Liver (tissue), 8 donors: ENCODE measurements at regions not wholly inside any gene's neighbourhood (a gene's known extent, or its start where the extent isn't known, plus 50 kb on each side); places are given as distances from the start of the nearest gene placed in this dataset.

Source experiments
- DNase-seq: peaks from one replicate; pipeline ENCODE4 v3.0.0-alpha.2; 2017; ENCODE audit warnings: low spot score
- H3K27ac ChIP-seq, 2 donors: one replicate each; pipeline ENCODE4 v1.7.0; 2013; ENCODE audit warnings: inconsistent platforms in 2 of 2, low read length in 2 of 2, control low read depth in 1 of 2, low read depth in 1 of 2, mild to moderate bottlenecking in 1 of 2
- H3K27me3 ChIP-seq, 4 donors: one replicate each; pipeline versions ENCODE4 v1.6.1 to v1.7.0; 2013; ENCODE audit warnings: low read length in 3 of 4, inconsistent platforms in 1 of 4, mild to moderate bottlenecking in 1 of 4, moderate library complexity in 1 of 4; ENCODE audit not compliant: control insufficient read depth in 4 of 4, insufficient read depth in 4 of 4
- H3K36me3 ChIP-seq, 4 donors: one replicate each; pipeline versions ENCODE4 v1.6.1 to v1.7.0; 2013; ENCODE audit warnings: low read length in 3 of 4, mild to moderate bottlenecking in 3 of 4, low read depth in 1 of 4, moderate library complexity in 1 of 4; ENCODE audit not compliant: control insufficient read depth in 4 of 4, insufficient read depth in 3 of 4
- H3K4me1 ChIP-seq, 4 donors: one replicate each; pipeline versions ENCODE4 v1.6.1 to v1.7.0; 2013; ENCODE audit warnings: low read length in 3 of 4, mild to moderate bottlenecking in 3 of 4, moderate library complexity in 1 of 4; ENCODE audit not compliant: control insufficient read depth in 4 of 4, insufficient read depth in 4 of 4
- H3K4me3 ChIP-seq, 3 donors: one replicate each; pipeline versions ENCODE4 v1.6.1 to v1.7.0; 2013; ENCODE audit warnings: low read length in 3 of 3, control low read depth in 1 of 3, low read depth in 1 of 3, mild to moderate bottlenecking in 1 of 3
- H3K9ac ChIP-seq, 2 donors: one replicate each; pipeline ENCODE4 v1.7.0; 2013; ENCODE audit warnings: low read length in 2 of 2, mild to moderate bottlenecking in 2 of 2, moderate library complexity in 2 of 2, control low read depth in 1 of 2, low read depth in 1 of 2
- H3K9me3 ChIP-seq, 4 donors: one replicate each; pipeline versions ENCODE4 v1.6.1 to v1.7.0; 2013; ENCODE audit warnings: low read length in 3 of 4; ENCODE audit not compliant: control insufficient read depth in 4 of 4
- EGR1 ChIP-seq, 2 donors: IDR thresholded peaks; 2 replicates each; pipeline ENCODE4 v1.6.1; 2016 to 2018; ENCODE audit warnings: antibody characterized with exemption in 2 of 2, low read depth in 2 of 2
- FOXA1 ChIP-seq: IDR thresholded peaks from 2 replicates; pipeline ENCODE4 v1.6.1; 2016; ENCODE audit warnings: antibody characterized with exemption
- FOXA2 ChIP-seq: IDR thresholded peaks from 2 replicates; pipeline ENCODE4 v1.6.1; 2016; ENCODE audit warnings: antibody characterized with exemption
- GABPA ChIP-seq, 2 donors: IDR thresholded peaks in 1 of 2; conservative IDR thresholded peaks in 1 of 2; 2 replicates each; pipeline ENCODE4 v1.6.1; 2016; ENCODE audit warnings: antibody characterized with exemption in 2 of 2, mild to moderate bottlenecking in 1 of 2, moderate library complexity in 1 of 2
- HNF4A ChIP-seq, 2 donors: conservative IDR thresholded peaks; 2 replicates each; pipeline ENCODE4 v1.6.1; 2016; ENCODE audit warnings: antibody characterized with exemption in 2 of 2, mild to moderate bottlenecking in 2 of 2
- HNF4G ChIP-seq: IDR thresholded peaks from 2 replicates; pipeline ENCODE4 v1.6.1; 2016; ENCODE audit warnings: antibody characterized with exemption
- JUND ChIP-seq, 2 donors: IDR thresholded peaks; 2 replicates each; pipeline ENCODE4 v1.6.1; 2016; ENCODE audit warnings: antibody characterized with exemption in 2 of 2
- MAX ChIP-seq: IDR thresholded peaks from 2 replicates; pipeline ENCODE4 v1.6.1; 2016; ENCODE audit warnings: antibody characterized with exemption
- NR2F2 ChIP-seq: IDR thresholded peaks from 2 replicates; pipeline ENCODE4 v1.6.1; 2016; ENCODE audit warnings: antibody characterized with exemption
- RAD21 ChIP-seq, 2 donors: IDR thresholded peaks; 2 replicates each; pipeline ENCODE4 v1.6.1; 2016; ENCODE audit warnings: antibody characterized with exemption in 2 of 2, mild to moderate bottlenecking in 2 of 2
- REST ChIP-seq: IDR thresholded peaks from 2 replicates; pipeline ENCODE4 v1.6.1; 2016; ENCODE audit warnings: antibody characterized with exemption, mild to moderate bottlenecking
- RXRA ChIP-seq, 2 donors: IDR thresholded peaks; 2 replicates each; pipeline ENCODE4 v1.6.1; 2017 to 2018; ENCODE audit warnings: antibody characterized with exemption in 2 of 2, mild to moderate bottlenecking in 1 of 2
- SP1 ChIP-seq: IDR thresholded peaks from 2 replicates; pipeline ENCODE4 v1.6.1; 2018; ENCODE audit warnings: antibody characterized with exemption, mild to moderate bottlenecking
- YY1 ChIP-seq: IDR thresholded peaks from 2 replicates; pipeline ENCODE4 v1.6.1; 2016; ENCODE audit warnings: antibody characterized with exemption, mild to moderate bottlenecking
- ZBTB33 ChIP-seq: IDR thresholded peaks from 2 replicates; pipeline ENCODE4 v1.6.1; 2016; ENCODE audit warnings: antibody characterized with exemption
- WGBS: extraction: QIAGEN DNeasy Blood & Tissue Kit; methylation state at CpG from one replicate; pipeline ENCODE4 v1.1.7; 2013; 5-methylcytosine and 5-hydroxymethylcytosine counted together
- TF ChIP-seq, protein P1 (sequence below): IDR thresholded peaks from 2 replicates; pipeline ENCODE4 v1.6.1; 2016; ENCODE audit warnings: antibody characterized with exemption
- TF ChIP-seq, protein P2 (sequence below): fragments of 150-350 bp; IDR thresholded peaks from 2 replicates; pipeline ENCODE4 v1.5.1; 2017; ENCODE audit warnings: improper control_type of control experiment, low read depth, low read length; ENCODE audit not compliant: missing input control
- donor health status: healthy.
- donor health status: healthy.
- donor health status: healthy.
- donor health status: healthy.
- donor health status: healthy.

GRCh38 chr1:192008281-192008825 is 149.9 kb upstream of the RGS18 start:
- Histone ChIP-seq H3K9ac (no peak overlapping the region), H3K4me1 (no peaks in the 10 kb centered on the region), H3K36me3 (no peaks in the 10 kb centered on the region), H3K4me3 (no peak overlapping the region), H3K27ac (no peak overlapping the region), H3K9me3 (no peaks in the 10 kb centered on the region), H3K27me3 (no peaks in the 10 kb centered on the region)
- no peak for TF ChIP-seq SP1
- no peak for TF ChIP-seq JUND (IDR thresholded peaks at IDR 0.05)
- TF ChIP-seq HNF4A (conservative IDR thresholded peaks at IDR 0.05): no peak
- no peak for TF ChIP-seq ZBTB33
- TF ChIP-seq, protein P1, sequence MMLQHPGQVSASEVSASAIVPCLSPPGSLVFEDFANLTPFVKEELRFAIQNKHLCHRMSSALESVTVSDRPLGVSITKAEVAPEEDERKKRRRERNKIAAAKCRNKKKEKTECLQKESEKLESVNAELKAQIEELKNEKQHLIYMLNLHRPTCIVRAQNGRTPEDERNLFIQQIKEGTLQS: no peak
- TF ChIP-seq REST: no peak
- TF ChIP-seq RXRA (IDR thresholded peaks at IDR 0.05): no peak
- no peak for TF ChIP-seq FOXA1
- TF ChIP-seq, protein P2, sequence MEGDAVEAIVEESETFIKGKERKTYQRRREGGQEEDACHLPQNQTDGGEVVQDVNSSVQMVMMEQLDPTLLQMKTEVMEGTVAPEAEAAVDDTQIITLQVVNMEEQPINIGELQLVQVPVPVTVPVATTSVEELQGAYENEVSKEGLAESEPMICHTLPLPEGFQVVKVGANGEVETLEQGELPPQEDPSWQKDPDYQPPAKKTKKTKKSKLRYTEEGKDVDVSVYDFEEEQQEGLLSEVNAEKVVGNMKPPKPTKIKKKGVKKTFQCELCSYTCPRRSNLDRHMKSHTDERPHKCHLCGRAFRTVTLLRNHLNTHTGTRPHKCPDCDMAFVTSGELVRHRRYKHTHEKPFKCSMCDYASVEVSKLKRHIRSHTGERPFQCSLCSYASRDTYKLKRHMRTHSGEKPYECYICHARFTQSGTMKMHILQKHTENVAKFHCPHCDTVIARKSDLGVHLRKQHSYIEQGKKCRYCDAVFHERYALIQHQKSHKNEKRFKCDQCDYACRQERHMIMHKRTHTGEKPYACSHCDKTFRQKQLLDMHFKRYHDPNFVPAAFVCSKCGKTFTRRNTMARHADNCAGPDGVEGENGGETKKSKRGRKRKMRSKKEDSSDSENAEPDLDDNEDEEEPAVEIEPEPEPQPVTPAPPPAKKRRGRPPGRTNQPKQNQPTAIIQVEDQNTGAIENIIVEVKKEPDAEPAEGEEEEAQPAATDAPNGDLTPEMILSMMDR: no peak
- no peak for TF ChIP-seq FOXA2
- no peak for TF ChIP-seq NR2F2
- no peak for TF ChIP-seq HNF4G
- no peak for TF ChIP-seq MAX
- no peak for TF ChIP-seq GABPA (IDR thresholded peaks at IDR 0.05 in 1 of 2, conservative IDR thresholded peaks at IDR 0.05 in 1 of 2)
- TF ChIP-seq RAD21 (IDR thresholded peaks at IDR 0.05): no peak
- TF ChIP-seq EGR1 (IDR thresholded peaks at IDR 0.05; ENCODE audit: low read depth in 2 of 2): no peak
- TF ChIP-seq YY1: no peak
- no peak for DNase-seq
- WGBS: 47% methylated on average over 1 of the region's 1 CpG

GRCh38 chr1:192010406-192010805 is 147.9 kb upstream of the RGS18 start:
- Histone ChIP-seq H3K9me3 (no peaks in the 10 kb centered on the region), H3K27me3 (no peaks in the 10 kb centered on the region), H3K36me3 (no peaks in the 10 kb centered on the region), H3K4me3 (no peak overlapping the region), H3K9ac (no peak overlapping the region), H3K27ac (no peak overlapping the region), H3K4me1 (no peaks in the 10 kb centered on the region)
- no peak for DNase-seq
- TF ChIP-seq FOXA1: no peak
- 81% methylated on average over 1 of the region's 1 CpG for WGBS
